HuH-7 (cell line): ENCODE measurements at regions not wholly inside any gene's neighbourhood (a gene's known extent, or its start where the extent isn't known, plus 50 kb on each side); places are given as distances from the start of the nearest gene placed in this dataset.

ENCODE experiments used
- DNase-seq: peaks from one replicate; pipeline ENCODE4 v3.0.0; 2011; ENCODE audit warnings: low spot score

- no peak for DNase-seq
Measured at GRCh38 chr9:27625751-27626150, 52.5 kb upstream of the C9orf72 start.

GRCh38 chr9:27626244-27627187 is 53.2 kb upstream of the C9orf72 start:
- no peak for DNase-seq

- DNase-seq, result no peak
Measured at GRCh38 chr9:27627188-27627564, 53.9 kb upstream of the C9orf72 start.

GRCh38 chr9:27628311-27628710 is 55.0 kb upstream of the C9orf72 start:
- DNase-seq, result no peak

- DNase-seq, result no peak
Measured at GRCh38 chr9:27629425-27629824, 56.1 kb upstream of the C9orf72 start.

GRCh38 chr9:27632254-27632653 is 59.0 kb upstream of the C9orf72 start:
- DNase-seq, result no peak

- DNase-seq, result no peak
Measured at GRCh38 chr9:27633764-27634163, 60.5 kb upstream of the C9orf72 start.

- DNase-seq, result no peak
Measured at GRCh38 chr9:27634879-27635278, 61.6 kb upstream of the C9orf72 start.

GRCh38 chr9:27638716-27639115 is 65.4 kb upstream of the C9orf72 start:
- DNase-seq, result no peak

- DNase-seq, result no peak
Measured at GRCh38 chr9:27645161-27645840, 72.0 kb upstream of the C9orf72 start.

- DNase-seq, result no peak
Measured at GRCh38 chr9:27653246-27653645, 80.0 kb upstream of the C9orf72 start.

GRCh38 chr9:27653957-27654356 is 80.7 kb upstream of the C9orf72 start:
- no peak for DNase-seq

GRCh38 chr9:27654629-27655285 is 81.5 kb upstream of the C9orf72 start:
- no peak for DNase-seq

GRCh38 chr9:27655441-27655840 is 82.2 kb upstream of the C9orf72 start:
- DNase-seq, result no peak

GRCh38 chr9:27659001-27659400 is 85.7 kb upstream of the C9orf72 start:
- DNase-seq, result no peak

GRCh38 chr9:27659571-27659970 is 86.3 kb upstream of the C9orf72 start:
- DNase-seq, result peak; percentile 30

- DNase-seq, result no peak
Measured at GRCh38 chr9:27660148-27660547, 86.9 kb upstream of the C9orf72 start.

GRCh38 chr9:27663526-27663925 is 90.2 kb upstream of the C9orf72 start:
- DNase-seq, result no peak

GRCh38 chr9:27664121-27664779 is 91.0 kb upstream of the C9orf72 start:
- peak; percentile 10 for DNase-seq

GRCh38 chr9:27665136-27665535 is 91.9 kb upstream of the C9orf72 start:
- no peak for DNase-seq

GRCh38 chr9:27668280-27668679 is 95.0 kb upstream of the C9orf72 start:
- no peak for DNase-seq

GRCh38 chr9:27671636-27672035 is 98.4 kb upstream of the C9orf72 start:
- DNase-seq, result no peak
